NCI-H1436 treated with DMSO at 0.1 percent for 48 hours (cell line): ENCODE measurements at regions not wholly inside any gene's neighbourhood (a gene's known extent, or its start where the extent isn't known, plus 50 kb on each side); places are given as distances from the start of the nearest gene placed in this dataset.

ENCODE experiments used
- DNase-seq: peaks from one replicate; lab custom pipeline; 2025; lab: John Stamatoyannopoulos, UW

GRCh38 chr5:31098811-31099210 lies 94.7 kb upstream of the CDH6 start:
- DNase-seq, result no peak

GRCh38 chr5:31097851-31098250 lies 95.6 kb upstream of the CDH6 start:
- DNase-seq, result no peak

DNA sequence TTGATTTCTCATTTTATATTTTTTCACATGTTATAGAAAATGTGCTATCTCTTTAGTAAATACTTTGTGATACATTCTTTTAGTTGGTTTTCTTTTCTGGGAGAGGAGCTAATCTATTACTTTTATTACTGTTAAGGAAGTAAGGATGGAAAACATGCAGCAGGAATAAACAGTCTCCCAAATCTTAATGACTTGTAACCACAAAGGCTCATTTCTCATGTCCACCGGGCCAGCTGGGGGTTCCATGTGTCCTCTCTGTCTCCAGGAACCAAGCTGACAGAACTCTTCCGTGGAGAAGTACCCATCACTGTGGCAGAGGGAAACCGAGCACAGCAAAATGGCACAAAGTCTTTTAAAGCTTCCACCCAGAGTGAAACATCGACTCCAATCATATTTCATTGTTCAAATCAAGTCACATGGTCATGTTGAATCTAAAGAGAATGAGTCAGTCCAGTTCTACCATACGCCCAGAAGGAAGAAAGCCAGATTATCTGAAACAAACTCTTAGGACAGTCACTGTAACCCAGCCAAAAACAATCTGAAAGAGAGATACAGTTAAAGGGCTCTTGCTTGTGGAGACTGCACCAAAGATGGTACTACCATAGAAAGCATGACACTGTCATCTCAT lies 97.1 kb upstream of the CDH6 start:
- no peak for DNase-seq

DNA sequence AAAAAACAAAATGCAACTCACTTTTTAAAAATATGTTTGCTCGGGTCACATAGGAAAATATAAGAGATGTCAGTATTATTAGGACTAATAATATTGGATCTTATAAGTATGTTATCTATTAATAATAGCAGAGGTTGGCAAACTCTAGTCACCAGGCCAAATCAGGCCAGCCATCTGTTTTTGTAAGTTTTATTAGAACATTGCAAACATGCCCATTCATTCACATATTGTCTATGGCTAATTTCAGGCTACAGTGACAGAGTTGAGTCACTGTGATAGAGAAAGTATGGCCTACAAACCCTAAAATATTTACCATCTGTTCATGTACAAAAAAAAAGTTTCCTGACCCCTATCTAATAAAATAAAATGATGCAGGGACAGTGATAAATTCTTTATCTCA lies 97.7 kb upstream of the CDH6 start:
- DNase-seq, result no peak

- DNase-seq, result no peak
These were observed 102.0 kb upstream of the CDH6 start for GRCh38 chr5:31091501-31091900.

DNA sequence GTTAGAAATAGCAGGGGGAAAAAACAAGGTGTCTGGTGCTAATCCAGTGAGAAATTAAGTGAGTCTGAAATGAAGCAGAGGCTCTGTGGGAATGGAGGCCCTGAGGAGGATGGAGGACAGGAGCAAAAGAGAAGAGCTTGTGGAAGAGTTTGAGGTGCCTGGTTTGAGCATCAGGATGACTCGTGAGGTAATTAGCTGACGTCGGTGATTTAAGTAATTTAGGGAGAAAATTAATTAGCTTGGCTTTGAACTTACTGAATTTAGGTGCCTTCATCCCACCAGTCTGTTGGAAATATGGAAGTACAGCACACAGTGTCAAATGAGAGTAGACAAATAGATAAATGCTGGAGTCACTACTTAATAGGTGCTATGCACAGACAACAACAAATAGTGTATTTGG lies 103.0 kb upstream of the CDH6 start:
- DNase-seq, result no peak

DNA sequence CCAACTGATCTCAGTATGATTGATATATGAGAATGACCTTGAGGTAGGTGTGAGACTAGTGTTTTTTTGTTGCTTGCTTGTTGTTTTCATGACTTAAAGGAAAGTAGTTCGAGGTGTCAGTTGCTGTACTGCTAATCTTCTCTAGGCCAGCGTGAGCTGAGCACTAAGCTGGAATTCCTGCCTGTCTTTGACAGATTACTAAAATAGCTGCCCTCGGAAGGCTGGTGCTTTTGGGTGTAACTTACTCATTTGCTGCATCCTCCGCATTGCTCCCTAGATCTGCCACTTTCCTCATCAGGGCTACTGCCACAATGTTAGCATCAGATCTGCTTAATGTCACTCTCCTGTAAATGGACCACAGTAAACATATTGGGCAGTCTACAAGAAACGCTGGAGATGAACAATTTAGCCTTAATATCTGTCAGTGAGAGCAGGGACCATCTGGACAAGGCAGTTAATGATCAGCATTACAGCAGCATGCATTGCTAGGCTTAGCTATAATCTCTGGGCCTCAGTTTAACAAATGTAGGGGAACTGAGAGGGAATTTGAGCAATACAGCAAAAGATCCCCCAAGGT lies 106.6 kb upstream of the CDH6 start:
- DNase-seq, result no peak

GRCh38 chr5:31084871-31085270 lies 108.6 kb upstream of the CDH6 start:
- DNase-seq, result no peak

- no peak for DNase-seq
These were observed 110.1 kb upstream of the CDH6 start for GRCh38 chr5:31083364-31083763.

DNA sequence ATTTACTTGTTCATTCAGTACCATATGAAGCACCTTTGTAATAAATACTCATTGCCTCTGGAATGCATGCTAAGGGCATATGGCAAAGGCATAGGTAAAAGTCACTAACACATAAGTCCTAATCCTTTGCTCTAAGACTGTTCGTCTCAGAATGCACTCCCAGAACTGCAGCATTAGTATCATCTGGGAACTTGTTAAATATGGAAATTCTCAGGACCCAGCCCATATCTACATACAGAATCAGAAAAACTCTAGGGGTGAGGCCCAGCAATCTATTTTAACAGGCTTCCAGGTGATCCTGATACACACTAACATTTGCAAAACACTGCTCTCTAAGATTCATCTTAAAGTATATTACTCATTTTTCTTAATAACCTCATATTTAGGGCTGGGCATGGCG lies 113.8 kb upstream of the CDH6 start:
- DNase-seq, result no peak

- no peak for DNase-seq
These were observed 114.5 kb upstream of the CDH6 start for GRCh38 chr5:31078956-31079355.

DNA sequence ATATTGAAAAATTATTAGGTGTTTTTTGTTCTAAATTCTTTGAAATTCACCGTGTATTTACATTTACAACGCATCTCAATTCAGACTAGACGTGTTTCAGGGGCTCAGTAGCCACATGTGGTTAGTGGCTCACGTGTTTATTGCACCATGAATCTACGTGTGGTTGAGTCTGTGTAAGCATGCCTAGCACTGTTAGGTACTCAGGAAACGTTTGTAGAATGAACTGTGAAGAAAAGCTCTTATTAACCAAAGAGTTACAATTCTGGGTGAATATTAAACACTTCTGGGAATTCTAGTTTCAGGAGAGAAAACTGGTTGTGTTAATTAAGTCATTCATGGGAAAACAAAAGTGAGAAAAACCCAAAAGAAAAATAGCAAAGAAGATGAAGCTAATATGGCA lies 117.5 kb upstream of the CDH6 start:
- no peak for DNase-seq

DNA sequence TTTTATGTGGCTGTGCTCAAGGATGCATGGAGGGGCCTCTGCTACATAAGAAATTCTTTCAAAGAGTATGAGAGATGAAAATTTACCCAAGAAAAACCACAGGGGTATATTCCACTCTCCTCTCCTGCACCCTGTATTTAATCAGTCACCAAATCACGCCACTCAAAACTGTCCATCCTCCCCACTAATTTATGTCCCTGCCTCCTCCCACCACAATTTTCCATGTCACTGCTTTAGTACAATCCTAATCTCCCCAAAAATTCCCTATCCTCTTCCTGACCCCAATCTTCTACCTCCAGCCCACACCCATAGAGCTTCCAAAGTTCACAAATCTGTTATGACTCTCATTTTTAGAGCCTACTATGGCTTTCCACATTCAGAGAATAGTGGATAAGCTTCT lies 125.2 kb upstream of the CDH6 start:
- no peak for DNase-seq

DNA sequence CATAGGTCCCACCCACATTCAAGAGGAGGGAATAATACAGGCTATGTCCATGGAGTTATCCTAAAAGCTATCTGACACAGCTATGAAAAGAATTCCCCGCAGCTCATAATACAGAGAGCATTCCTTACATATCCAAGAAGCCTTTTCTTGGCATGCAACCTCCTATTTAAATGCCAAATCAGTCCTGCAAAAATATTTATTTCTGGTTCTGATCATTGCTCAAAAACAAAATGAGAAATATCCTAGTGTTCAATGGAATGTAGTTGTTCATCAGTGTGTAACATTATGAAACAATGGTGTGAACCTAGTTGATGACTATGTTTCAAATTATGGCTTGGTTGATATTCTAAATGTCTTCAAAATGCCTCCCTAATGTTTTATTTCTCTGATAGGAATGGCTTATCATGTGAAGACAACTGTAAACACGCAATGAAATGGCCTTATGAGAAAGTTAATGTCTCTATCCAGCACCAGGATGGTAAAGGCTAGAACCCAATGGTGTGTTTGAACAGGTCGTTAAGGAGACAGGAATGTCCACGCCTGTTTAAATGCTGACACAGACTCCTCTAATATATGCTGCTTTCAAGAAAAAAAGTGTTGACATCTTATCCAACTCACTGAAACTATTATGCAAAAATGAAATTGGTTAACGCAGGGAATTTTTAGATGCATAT lies 126.7 kb upstream of the CDH6 start:
- no peak for DNase-seq

DNA sequence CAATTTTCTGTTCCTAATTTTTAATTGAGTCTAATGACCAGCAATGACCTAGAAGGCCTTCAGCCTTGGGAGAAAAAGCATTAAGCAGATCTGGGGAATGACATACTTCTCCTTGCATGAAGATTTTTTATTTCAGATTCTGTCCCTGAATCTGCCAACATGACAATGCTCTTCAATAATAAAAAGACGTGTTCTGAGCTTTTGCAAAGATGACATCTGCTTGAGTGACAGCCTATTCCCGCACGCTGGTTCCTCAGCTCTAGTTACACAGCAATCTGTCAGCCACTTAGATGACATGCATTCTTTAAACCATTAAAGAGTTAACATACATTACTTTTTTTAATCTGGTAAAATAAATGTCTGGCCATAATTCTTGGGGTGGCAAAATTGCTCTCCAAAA lies 129.3 kb upstream of the CDH6 start:
- DNase-seq, result no peak

- no peak for DNase-seq
These were observed 130.4 kb upstream of the CDH6 start for GRCh38 chr5:31062902-31063580.

GRCh38 chr5:31059889-31060288 lies 133.6 kb upstream of the CDH6 start:
- no peak for DNase-seq

GRCh38 chr5:31054453-31054852 lies 139.0 kb upstream of the CDH6 start:
- DNase-seq, result no peak

- DNase-seq, result no peak
These were observed 140.4 kb upstream of the CDH6 start for GRCh38 chr5:31052937-31053658.

GRCh38 chr5:31051316-31051715 lies 142.2 kb upstream of the CDH6 start:
- DNase-seq, result no peak

DNA sequence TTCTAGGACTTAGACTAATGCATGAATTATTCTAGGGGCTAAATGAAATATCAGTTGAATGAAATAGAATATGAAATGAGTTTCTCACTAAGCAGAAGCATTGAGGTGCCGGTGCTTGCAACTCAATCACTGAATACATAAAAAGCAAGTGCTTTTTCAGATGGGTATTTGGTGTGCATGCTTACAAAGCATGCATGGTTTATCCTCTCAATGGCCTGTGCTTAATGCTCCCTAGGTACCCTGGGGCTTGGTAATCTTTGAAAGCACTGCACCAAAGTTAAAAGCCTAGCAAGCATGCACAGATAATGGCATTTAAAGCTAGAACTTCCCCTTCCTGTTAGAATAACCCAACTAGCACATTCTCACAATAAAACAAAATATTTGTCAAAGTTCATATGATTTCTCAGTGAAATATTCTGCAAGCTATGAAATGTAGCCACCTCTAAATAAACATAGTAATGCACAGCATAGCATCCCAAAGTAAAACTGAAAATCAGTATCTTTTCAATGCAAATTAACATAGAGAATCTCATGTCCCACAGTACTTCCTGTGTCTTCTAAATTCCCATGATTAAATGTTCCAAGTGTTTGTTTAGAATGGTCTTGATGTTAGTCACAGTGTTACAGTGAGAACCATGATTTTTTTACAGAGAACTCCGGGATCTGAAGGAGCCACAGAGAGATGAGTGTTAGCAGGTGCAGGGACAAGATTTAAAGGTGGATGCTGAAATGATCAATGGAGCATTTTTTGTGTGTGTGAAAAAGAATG lies 143.4 kb upstream of the CDH6 start:
- no peak for DNase-seq

DNA sequence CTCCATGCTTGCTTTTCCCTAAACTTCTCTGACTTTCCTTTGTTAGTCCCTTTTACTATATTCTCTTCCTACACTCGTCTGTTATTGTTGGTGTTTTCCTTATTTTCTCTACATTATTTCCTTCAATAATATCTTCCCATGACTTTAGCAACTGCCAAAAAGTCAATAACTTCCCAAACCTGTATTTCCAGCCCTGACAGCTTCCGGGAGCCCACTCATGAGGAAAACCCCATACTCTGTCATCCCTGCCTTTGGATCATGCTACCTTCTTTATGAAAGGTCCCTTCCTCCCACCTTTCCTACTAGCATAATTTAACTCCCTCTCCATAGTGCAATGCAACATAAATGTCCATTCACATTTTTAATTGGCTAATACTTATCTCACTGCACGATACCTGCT lies 144.0 kb upstream of the CDH6 start:
- DNase-seq, result no peak
